HG03280 (cell line): ENCODE measurements at regions not wholly inside any gene's neighbourhood (a gene's known extent, or its start where the extent isn't known, plus 50 kb on each side); places are given as distances from the start of the nearest gene placed in this dataset.
"Not testable (repeated sequence)": the region's sequence is repeated elsewhere in the genome, so short reads cannot be mapped to it uniquely, and the experiment has no call there.

Experiments used
- ATAC-seq: cut with Tn5 transposase; IDR thresholded peaks from one replicate; pipeline ENCODE4 v1.9.1; 2021; ENCODE audit warnings: mild to moderate bottlenecking, moderate library complexity; ENCODE audit not compliant: unreplicated experiment

DNA sequence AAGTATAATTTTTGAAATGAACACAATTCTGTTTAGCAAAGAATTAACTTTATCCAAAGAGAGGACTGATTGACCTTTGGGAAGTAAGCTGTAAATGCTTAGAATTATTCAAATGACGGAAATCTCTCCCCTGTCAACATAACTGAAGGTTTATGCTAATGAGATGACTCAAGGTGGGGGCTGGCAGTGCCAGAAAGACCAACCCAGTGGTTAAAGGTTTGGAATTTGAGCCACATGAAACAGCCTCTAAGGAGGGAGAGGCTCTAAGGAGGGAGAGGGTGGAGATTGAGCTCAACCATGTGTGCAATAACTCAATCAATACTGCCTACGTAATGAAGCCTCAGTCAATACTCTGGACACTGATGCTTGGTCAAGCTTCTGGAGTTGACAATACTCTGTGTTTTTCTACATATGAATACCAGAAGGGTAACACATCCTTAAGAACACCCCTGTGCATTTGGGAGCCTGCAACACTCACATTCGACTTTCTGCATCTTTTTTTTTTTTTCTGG, 123.4 kb upstream of the TENT5A start:
- ATAC-seq, result no peak

- ATAC-seq, result not testable (repeated sequence)
Observed at GRCh38 chr6:81869749-81870508, 117.4 kb upstream of the TENT5A start.

DNA sequence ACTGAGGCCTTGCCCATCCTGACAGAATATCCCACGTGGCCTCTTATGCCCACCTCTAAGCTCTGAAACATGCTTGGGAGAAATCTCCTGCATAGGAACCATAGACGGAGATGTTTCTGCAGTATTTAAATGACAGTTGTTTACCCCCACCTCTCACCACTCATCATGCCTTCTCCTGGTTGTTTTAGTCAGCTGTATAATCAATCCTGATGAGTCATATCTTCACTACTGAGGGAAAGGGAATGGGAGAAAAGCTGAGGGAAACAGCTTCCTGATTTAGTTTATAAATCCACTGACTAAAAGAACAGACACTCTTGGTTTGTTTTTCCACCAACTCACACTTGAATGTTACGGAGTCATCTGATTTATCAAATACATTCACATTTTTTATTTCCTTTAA, 113.2 kb upstream of the TENT5A start:
- ATAC-seq, result no peak

GRCh38 chr6:81864124-81864523, 111.6 kb upstream of the TENT5A start:
- ATAC-seq, result no peak

GRCh38 chr6:81863123-81863522, 110.6 kb upstream of the TENT5A start:
- no peak for ATAC-seq

- ATAC-seq, result no peak
Observed at GRCh38 chr6:81861281-81861680, 108.8 kb upstream of the TENT5A start.

GRCh38 chr6:81859884-81860283, 107.4 kb upstream of the TENT5A start:
- no peak for ATAC-seq

DNA sequence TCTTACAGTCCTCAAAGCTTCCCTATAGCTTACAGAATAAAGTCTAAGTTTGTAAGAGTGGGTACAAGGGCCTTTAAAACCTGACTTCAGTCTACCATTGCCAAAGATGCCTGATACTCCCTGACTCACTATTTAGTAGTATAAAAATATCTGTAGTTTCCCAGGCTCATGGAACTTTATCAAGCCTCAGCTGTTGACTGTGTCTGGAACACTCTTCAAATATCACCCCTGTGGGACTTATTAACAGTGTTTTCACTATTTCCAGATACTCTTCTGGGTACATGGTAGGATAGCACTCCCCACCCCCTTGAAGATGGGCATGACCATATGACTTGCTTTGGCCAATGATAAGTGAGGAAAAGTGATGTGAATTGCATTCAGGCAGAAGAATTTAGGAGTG, 105.3 kb upstream of the TENT5A start:
- ATAC-seq, result no peak

GRCh38 chr6:81856872-81857271, 104.4 kb upstream of the TENT5A start:
- no peak for ATAC-seq

GRCh38 chr6:81854474-81854873, 102.0 kb upstream of the TENT5A start:
- ATAC-seq, result no peak

DNA sequence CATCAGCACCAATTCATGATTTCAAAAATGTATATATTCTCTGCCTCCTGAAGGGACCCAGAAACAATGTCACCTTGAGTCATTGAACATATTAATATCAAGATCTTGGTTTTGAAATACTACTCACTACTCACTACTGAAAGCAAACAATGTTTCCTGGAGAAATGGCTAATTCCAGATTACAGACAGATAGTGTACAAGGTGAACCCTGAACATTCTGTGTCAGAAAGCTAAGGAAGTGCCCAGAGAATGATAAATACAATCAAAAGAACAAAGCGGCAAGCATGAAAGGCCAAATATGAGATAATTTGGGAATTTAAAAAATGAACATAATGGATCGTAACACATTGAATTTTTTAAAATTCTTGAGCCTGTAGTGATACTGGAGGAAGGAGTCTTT, 101.5 kb upstream of the TENT5A start:
- ATAC-seq, result no peak

DNA sequence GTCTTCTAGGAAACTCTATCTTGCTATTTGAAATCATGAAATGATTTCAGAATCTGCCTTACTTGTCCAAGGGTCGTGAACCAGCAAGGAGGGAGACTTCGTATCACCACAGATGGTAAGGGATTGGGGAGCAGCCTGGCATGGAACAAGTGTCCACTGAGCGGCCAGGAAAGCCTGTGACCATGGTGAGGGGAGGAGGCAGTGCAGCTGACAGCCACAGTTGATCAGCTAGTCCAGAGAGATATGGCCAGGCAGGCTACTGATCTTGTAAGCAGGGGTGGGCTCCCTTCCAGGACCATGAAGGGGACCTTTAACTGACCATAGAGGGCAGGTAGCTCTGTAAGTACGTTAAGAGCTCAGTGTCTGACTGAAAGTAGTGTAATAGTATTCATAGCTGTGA, 96.8 kb upstream of the TENT5A start:
- no peak for ATAC-seq

GRCh38 chr6:81847866-81848265, 95.4 kb upstream of the TENT5A start:
- ATAC-seq, result no peak

- no peak for ATAC-seq
Observed at GRCh38 chr6:81844686-81845085, 92.2 kb upstream of the TENT5A start.

GRCh38 chr6:81843302-81843701, 90.8 kb upstream of the TENT5A start:
- ATAC-seq, result no peak

DNA sequence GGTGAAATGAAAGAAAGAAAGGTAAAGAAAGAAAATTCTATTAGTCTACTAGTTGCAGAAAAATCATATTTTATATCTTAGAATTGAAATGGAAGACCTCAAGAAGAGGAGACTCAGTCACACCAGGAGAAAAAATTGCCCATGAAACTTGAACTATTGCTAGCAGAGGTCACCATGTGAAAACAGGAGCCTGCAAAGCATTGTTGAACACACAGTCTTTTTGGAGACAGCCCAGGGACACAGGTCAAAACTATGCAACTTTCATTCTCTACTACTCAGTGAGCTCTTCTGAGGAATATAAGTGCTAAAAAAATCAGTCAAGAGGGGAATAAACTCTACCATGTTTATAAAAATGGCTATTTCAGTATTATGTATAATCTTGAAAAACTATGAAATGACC, 89.8 kb upstream of the TENT5A start:
- no peak for ATAC-seq

GRCh38 chr6:81838724-81839426, 86.4 kb upstream of the TENT5A start:
- ATAC-seq, result no peak

GRCh38 chr6:81838031-81838430, 85.5 kb upstream of the TENT5A start:
- no peak for ATAC-seq

- no peak for ATAC-seq
Observed at GRCh38 chr6:81834141-81834681, 81.7 kb upstream of the TENT5A start.

- no peak for ATAC-seq
Observed at GRCh38 chr6:81832304-81832703, 79.8 kb upstream of the TENT5A start.

- ATAC-seq, result no peak
Observed at GRCh38 chr6:81831274-81831673, 78.8 kb upstream of the TENT5A start.

DNA sequence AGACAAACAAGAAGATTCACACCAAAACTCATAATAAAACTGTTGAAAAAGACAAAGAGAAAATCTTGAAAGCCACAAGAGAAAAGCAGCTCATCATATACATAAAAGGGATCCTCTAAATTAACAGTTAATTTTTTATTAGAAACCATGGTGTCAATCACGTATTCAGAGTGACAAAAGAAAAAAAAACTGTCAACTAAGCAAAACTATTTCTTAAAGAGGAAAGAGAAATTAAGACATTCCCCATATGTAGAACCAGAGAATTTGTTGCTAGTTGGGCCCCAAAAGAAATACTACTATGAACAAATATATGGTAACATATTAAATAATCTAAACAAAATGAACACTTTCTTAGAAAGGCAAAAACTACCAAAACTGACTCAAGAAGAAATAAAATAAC, 74.3 kb upstream of the TENT5A start:
- ATAC-seq, result no peak
